GM21423 (cell line): ENCODE measurements at regions not wholly inside any gene's neighbourhood (a gene's known extent, or its start where the extent isn't known, plus 50 kb on each side); places are given as distances from the start of the nearest gene placed in this dataset.
"Not testable (repeated sequence)": the region's sequence is repeated elsewhere in the genome, so short reads cannot be mapped to it uniquely, and the experiment has no call there.

Source experiments
- ATAC-seq: cut with Tn5 transposase; IDR thresholded peaks from one replicate; pipeline ENCODE4 v1.9.1; 2021; ENCODE audit warnings: mild to moderate bottlenecking, moderate library complexity; ENCODE audit not compliant: unreplicated experiment

DNA sequence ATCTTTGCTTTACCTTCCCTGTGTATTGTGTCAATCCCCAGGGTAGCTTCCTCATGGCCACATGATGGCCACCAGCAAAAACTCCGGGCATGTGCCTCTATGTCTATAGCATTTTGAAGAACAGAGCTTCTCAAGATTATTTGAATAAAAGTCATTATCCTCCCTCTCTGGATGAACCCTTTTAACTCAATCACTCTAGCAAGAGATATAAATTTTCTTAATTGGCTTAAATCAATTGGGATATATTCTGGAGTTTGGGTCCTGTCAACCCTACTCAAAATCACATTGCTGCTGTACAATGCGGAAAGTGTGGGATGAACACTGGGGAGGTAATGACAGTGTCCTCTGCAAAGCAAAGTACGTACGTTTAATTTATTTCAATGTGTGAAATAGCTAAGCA, 370.6 kb upstream of the LRRC3B start:
- no peak for ATAC-seq

DNA sequence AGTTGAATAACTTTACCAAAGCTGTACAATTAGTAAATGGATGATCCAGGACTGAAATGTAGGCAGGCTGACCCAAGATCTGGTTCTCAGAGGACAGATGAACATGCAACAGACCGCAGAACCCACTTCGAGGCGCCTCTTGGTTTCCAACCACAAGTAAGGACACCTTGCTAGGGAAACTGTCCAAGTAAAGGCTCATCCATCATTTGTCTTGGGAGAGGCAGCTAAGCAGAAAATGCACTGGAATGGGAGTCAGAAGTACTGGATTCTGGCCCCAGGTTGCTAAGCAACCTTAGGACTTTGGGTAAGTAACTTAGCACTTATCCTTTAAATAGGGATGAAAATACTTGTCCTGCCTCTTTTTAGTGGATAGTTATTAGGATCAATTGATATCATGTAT, 366.3 kb upstream of the LRRC3B start:
- no peak for ATAC-seq

DNA sequence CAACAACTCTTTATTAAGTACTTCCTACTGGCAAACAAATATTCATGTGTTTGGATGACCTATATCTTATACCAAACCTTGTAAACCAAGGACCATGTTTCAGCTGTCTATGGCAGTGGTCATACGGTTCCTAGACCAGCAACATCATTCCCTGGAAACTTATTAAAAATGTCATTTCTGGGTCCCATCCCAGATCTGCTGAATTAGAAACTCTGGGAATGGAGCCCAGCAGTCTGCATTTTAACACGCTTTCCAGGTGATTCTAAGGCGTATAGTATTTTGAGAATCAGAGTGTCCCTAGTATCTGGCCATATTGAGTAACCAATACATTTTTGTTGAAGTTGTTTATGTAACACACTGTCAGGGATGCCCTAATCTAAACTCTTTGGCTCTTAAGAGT, 363.4 kb upstream of the LRRC3B start:
- no peak for ATAC-seq

DNA sequence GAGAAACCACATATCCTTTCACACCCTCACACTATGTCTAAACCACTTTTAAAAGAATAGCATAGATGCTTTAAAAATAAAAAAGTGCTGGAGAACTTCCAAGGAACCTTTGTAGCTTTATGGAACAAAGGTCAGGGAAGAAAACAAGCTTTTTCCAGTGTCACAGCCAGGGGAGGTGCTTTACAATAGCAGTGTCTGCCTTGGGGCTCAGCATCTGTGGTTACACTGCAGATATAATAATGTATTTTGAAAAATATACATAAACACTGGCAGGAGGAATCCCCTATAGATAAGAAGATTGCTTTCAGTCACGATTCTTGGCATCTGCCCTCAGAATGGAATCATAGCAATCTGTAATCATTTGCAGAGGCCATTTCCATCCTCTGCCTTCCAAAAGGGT, 362.4 kb upstream of the LRRC3B start:
- ATAC-seq: no peak

DNA sequence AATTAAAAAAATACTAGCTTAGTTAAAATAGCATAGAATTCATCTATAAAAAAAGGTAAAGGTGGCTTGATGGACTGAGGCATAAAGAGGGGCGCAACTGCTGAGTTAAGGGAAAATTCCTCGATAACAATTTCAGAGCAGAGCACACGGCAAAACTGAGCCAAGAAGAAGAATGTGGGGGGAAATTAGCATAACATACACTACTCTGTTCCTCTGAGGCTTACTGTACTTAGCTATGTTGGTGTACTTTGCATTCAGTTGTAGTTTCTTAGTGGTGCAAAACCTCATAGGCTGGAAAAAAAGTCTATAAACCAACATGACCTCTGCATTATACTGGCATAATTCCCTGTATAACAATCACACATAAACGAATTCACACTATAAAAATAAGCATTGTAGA, 357.9 kb upstream of the LRRC3B start:
- no peak for ATAC-seq

DNA sequence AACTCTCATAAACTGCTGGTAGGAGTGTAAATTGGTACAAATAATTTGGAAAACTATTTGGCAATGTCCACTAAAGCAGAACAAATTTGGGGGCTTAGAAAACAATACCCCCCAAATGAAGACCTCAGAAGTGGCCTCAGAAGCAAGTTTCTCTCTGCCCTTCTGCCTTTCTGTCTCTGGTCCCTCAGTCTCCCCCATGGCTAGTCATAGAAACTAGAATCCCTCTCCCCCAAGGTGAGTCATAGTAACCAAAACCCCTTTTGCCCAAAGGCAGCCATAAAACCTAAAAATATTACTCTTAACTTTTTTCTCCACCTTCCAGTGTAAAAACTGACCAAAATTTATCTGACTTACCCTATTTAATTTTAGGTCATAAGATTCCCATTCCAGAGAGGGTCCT, 350.7 kb upstream of the LRRC3B start:
- no peak for ATAC-seq

DNA sequence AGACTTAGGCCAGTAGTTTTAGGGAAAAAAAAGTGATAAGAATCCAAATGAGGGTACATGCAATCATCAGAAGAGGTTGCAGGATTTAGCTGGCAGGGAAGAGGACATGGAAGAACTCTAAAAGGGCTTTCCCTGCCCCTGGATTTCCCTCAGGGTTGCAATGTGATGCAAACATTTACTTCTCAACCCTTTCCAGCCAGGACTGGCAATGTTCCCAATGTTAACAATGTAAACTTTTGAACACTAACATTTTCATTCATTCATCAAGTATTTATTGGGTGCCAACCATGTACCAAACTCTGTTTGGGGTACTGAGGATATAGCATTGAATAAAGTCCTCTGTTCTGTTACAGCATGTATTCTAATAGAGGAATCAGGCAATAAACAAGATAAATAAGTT, 349.4 kb upstream of the LRRC3B start:
- no peak for ATAC-seq

DNA sequence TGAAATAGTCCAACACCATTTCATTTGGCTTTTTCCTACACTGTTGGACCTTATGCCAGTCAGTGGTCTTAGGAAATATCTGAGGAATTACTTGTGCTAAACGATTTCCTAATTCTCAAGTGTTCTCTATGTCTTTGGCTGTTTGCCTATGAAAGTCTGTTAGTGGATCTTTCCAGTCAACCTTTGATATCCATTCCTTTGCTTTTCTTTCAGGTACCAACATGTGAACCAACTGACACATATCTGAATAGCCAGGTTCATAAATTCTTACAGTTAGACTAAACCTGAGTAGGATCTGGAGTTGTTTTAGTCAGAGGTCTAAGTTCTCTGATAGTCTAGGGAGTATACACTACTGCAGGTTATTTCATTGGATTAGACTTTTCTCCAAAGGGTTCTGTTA, 343.5 kb upstream of the LRRC3B start:
- ATAC-seq: no peak

DNA sequence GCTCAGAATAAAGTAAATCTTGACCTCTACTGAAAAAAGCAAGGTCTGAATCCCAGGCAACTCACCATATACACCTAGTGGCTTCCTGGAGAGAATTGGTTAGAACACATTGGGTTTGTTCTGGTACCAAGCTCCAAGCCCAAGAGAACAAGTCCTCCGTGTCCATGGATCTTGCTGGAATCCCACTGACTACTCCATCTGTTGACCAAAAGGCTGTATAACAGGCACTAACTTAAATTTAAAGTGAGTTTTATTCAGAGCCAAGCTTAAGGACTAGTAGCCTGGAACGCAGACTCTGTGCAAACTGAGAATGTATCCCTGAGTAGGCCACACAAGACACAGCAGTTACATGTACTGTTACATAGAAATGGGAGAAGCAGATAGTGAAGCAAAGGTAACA, 342.1 kb upstream of the LRRC3B start:
- ATAC-seq: no peak

DNA sequence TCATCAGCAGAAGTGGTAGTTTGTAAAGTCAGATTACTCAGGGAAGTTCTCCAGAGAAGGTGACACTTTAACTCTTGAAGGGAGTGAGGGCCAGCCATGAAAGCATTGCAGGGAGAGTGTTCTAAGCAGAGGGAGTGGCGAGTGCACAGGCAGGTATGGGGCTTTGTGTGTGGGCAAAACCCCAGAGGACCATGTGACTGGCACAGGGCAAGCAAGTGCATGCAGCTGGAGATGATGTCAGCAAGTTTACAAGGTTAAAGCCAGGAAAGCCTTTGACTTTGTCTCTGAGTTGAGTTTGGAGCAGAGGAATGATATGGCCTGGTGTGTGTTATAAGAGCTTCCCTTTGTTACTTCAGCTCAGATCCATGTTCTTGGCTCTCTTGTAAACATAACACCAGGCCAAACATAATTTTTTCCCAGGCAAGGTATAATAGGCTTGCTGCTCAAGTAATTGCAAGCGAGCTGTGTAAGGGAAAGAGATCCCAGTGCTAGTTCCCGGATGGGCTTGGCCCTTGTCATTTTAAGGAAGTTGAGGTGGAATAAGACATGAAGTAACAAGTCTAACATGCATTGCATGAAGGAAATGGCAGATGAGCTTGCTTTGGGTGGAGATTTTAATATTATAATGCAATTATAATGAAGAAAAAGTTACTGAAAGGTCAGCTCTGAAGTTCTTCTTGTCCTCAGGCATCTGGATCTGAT, 341.1 kb upstream of the LRRC3B start:
- ATAC-seq: no peak

DNA sequence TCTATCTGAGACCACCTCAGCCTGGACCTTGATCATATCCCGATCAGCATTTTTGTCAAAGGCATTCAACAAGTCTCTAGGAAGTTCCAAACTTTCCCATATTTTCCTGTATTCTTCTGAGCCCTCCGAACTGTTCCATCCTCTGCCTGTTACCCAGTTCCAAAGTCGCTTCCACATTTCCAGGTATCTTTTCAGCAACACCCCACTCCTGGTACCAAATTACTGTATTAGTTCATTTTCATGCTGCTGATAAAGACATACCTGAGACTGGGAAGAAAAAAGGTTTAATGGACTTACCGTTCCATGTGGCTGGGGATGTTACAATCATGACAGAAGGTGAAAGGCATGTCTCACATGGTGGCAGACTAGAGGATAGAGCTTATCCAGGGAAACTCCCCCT, 338.1 kb upstream of the LRRC3B start:
- ATAC-seq: not testable (repeated sequence)

DNA sequence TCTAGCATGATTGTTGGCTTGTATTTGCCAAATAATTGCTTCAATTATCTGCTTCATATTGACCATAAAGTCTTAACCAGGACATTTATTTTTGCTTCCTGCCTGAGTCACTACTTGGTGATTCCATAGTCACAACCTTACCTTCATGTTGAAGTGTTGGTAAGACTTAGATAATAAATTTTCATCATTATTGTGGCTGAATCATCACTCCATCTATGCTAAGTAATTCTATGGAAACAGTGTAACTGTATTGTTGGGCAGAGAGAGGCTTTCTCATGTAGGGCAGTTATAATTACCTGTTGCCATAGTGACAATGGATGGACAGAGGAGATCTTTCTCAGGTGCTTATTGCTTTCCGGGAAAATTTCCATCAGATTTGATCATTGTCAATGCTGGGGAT, 330.7 kb upstream of the LRRC3B start:
- no peak for ATAC-seq

DNA sequence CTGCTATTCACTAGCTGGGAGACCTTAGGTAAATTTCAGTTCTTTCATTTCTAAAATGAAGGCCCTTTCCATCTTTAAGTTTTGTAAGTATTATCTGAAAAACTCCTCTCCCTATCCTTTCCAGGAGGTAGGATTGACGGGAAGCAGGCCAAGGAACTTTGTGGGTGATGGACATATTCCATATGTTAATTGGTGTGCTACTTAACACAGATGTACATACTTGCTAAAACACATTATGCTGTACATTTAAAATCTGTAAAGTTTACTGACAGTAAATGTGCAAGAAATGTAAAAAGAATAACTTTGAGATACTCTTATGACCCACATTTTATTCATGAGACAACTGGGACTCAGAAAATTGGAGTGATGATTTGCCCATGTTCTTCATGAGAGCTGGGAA, 329.8 kb upstream of the LRRC3B start:
- no peak for ATAC-seq

DNA sequence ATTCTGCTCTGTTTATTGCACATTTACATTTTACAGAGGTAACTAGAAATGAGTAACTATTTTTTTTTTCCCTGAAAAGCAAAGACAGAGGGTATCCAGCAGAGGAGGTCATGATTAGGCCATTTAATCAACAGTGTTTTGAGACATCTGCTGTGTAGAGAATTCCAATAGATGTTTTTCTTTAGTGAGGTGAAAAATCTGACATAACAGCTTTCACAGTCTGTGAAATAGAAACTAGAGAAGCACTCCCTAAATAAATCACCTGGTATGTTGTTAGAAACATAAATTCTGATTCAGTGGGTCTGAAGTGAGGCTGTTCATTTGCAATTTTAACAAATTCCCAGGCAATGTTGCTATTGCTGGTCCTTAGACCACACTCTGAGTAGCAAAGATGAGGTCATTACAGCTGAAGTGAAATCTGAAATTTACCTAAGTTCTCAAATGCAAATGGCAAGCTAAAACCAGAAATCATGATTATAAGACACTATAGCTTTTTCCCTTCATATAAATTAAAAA, 329.2 kb upstream of the LRRC3B start:
- ATAC-seq: no peak

DNA sequence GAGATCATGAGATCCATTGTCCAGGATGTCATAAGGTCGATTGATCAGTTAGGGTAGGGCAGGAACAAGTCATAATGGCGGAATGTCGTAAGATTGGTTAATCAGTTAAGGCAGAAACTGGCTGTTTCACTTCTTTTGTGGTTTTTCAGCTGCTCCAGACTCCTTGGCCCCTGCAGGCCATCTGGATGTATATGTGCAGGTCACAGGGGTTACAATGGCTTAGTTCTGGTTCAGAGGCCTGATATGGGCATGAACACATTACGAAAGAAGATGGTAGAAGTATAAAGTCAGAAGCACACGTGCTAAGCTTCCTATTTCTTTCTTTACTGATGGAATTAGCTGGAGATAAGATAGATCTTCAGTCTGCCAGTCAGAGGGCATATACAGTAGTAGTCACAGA, 315.4 kb upstream of the LRRC3B start:
- no peak for ATAC-seq

DNA sequence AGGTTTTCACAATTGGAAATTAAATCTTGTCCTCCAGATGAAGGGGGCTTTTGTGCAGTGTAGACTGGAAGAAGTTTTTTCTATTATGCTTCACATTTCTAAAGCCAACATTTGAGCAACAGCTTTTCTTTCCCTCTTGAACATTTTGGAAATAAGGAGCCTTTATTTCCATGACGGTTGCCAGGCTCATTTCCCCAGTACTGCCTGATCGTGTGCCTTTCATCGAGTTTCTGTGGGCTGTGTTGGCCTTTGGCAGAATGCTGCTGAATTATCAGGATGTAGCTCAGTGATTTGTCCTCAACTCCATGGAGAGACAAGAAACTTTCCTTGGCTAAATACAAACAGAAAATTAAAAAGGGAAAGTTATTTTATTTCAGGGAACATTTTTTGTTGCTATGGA, 314.8 kb upstream of the LRRC3B start:
- no peak for ATAC-seq

DNA sequence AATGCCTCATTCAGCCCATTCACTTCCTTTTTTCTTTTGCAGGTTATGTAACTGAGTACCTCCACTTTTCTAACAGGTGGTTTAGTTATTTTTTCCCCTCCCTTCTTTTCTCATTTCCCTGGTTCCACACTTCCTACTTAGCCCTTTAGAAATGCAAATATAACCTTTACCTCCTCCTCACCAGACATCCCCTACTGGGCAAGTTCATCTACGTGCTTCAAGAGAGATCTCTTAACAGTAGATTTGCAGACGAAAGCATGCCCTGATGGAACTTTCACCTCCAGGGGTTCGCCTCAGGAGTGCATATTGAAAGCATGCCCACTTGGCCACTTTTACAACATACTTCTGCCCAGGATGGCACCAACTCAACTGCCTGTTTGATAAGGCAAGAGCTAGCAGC, 314.1 kb upstream of the LRRC3B start:
- no peak for ATAC-seq

DNA sequence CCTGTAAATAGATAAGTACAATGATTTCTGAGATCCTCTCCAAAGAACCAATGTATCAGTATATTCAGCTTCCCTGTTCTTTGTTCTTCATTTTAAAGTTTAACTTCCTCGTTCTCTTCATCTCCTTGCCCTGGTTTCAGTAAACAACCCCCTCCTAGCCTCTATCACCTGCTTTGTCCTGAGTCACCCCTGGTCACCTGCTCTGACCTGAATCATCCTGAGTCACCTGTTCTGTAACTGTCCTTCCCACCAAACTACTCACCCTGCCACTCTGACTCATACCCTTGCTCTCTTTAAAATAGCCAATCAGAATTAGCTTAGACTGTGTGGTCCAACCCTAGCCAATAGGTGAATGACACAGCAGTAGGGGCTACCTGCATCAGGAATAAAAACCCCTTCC, 313.0 kb upstream of the LRRC3B start:
- not testable (repeated sequence) for ATAC-seq

DNA sequence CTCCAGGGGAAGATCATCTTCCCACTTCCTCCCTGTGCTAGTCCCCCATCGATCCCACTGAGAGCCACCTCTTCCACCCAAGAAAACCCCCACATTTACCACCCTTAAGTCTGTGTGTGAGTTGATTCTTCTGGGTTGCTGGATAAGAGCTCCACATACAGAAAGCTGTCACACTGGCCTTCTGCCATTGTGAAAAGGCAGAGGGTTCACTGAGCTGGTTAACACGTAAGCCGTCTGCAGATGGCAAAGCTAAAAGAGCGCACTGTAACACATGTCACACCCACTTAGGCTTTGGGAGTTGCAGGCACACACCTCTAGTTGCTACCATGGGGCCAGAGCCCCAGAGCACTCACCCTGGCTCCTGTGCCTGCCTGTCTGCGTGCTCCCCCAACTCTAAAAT, 309.8 kb upstream of the LRRC3B start:
- ATAC-seq: no peak

DNA sequence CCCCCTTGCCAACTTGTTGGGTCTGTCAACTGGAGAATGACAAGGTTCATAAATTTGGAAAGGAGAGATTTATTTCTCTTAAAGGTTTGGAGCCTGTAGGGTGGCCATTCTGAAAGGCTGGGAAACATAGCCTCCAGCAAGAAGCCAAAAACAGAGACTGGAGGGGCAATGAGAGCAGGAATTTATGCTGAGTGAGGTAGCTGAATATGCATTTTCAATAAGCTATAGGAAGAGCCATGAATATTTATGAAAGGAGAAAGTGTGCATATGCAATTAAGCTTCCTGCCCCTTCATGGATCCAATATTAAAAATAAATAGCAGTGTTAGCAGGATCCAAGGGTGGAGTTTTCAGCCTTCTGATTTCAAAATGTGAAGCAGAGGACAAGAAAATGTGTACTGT, 306.1 kb upstream of the LRRC3B start:
- ATAC-seq: no peak

DNA sequence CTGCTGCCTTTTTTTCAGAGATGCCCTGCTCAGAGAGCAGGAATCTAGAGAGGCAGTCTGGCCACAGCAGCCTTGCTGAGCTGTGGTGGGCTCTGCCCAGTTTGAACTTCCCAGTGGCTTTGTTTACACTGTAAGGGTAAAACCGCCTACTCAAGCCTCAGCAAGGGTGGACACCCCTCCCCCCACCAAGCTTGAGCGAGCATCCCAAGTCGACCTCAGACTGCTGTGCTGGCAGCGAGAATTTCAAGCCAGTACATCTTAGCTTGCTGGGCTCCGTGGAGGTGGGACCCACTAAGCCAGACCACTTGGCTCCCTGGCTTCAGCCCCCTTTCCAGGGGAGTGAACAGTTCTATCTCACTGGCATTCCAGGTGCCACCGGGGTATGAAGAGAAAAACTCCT, 298.8 kb upstream of the LRRC3B start:
- ATAC-seq: not testable (repeated sequence)

DNA sequence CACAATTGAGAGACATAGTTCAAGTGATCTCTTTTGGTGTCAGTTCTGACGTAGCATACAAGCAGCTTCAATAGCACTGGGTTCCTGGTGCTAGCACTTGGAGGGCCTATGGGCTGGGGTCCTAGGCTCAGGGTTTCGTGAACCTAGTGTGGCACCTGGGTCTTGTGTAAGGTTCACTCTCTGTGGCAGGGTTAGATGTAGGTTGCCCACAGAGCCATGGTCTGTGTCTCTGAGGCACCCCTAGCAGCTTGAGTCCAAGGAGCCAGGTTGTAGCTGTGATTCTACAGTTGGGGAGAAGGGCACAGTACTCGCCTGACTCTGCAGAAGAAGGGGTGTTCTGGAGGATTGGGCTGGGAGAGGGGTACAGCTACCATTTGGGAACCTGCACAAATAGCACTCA, 282.6 kb upstream of the LRRC3B start:
- no peak for ATAC-seq

DNA sequence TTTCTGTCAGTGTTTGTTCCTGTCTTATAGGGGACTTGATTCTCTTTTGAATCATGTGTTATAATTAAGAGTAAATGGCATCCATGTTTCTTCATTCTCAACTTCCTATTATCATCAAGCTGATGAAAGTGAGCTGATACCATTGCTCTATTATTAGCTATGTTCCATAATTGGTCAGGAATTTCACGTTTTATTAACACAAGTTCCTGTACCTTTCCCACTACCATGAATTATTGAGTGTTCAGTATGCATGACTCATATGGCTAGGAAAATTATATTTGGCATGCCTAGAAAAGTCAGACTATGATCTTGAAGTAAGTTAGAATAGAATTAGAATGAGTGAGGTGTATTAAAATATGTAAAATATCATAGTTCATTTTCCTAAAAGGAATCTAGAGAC, 278.9 kb upstream of the LRRC3B start:
- no peak for ATAC-seq
